Endothelial cell of umbilical vein (primary cell): ENCODE measurements at regions not wholly inside any gene's neighbourhood (a gene's known extent, or its start where the extent isn't known, plus 50 kb on each side); places are given as distances from the start of the nearest gene placed in this dataset.

Source experiments
- BruUV-seq: library from RNA; stranded (reverse); fragments of 400-500 nt; replicated peaks from 2 replicates; lab custom pipeline; 2021; lab: Mats Ljungman, UMichigan
- CTCF ChIA-PET: fragments of 300-600, 350-600 bp; sonication (Branson Sonifier 250); formaldehyde crosslinking; loops from one replicate; lab custom pipeline; 2021; ENCODE audit warnings: antibody characterized with exemption, inconsistent platforms; lab: Charles Lee
- POLR2A ChIA-PET: fragments of 300-600, 350-600 bp; sonication (Branson Sonifier 250); formaldehyde crosslinking; loops from one replicate; lab custom pipeline; 2021; ENCODE audit warnings: antibody characterized with exemption, inconsistent platforms; lab: Charles Lee
- DNase-seq: peaks from one replicate; pipeline ENCODE4 v3.0.0-alpha.2; 2011; ENCODE audit warnings: low read depth, low spot score
- FAIRE-seq: peaks from 2 replicates; lab custom pipeline; 2011; peaks lifted over from hg19 to GRCh38; lab: Jason Lieb, UNC
- H2AFZ ChIP-seq: 2 replicates; pipeline ENCODE4 v1.6.0; 2012; ENCODE audit warnings: low read depth, low read length, control low read depth, inconsistent platforms
- H3K27ac ChIP-seq: 2 replicates; pipeline ENCODE4 v1.5.1; 2011; ENCODE audit warnings: low read depth, mild to moderate bottlenecking, control low read depth, low read length, moderate library complexity; ENCODE audit not compliant: insufficient read depth
- H3K27me3 ChIP-seq, 2 experiments: 2 replicates each; pipeline versions ENCODE4 v1.6.0 to v1.6.1; 2011; ENCODE audit warnings: low read length in 2 of 2, mixed read lengths in 1 of 2; ENCODE audit not compliant: control insufficient read depth in 2 of 2, insufficient read depth in 2 of 2
- H3K36me3 ChIP-seq, 2 experiments: 2 replicates in 1 of 2; 3 replicates in 1 of 2; pipeline ENCODE4 v1.5.1; 2011; ENCODE audit warnings: low read length in 2 of 2, mild to moderate bottlenecking in 1 of 2, moderate library complexity in 1 of 2; ENCODE audit not compliant: control insufficient read depth in 2 of 2, insufficient read depth in 2 of 2; ENCODE audit errors: extremely low read depth in 1 of 2
- H3K4me1 ChIP-seq: 3 replicates; pipeline ENCODE4 v1.5.1; 2011; ENCODE audit warnings: mild to moderate bottlenecking, low read length; ENCODE audit not compliant: control insufficient read depth, insufficient read depth; ENCODE audit errors: extremely low read depth
- H3K4me2 ChIP-seq: 2 replicates; pipeline ENCODE4 v1.6.1; 2011; ENCODE audit warnings: low read length, control low read depth, mixed read lengths; ENCODE audit not compliant: insufficient read depth
- H3K4me3 ChIP-seq, 3 experiments: fragments of 200-600 bp in 1 of 3; sonication (generic), shearing (Covaris generic) in 1 of 3; replicated peaks in 1 of 3; 2 replicates each; pipeline ENCODE4 v1.5.1; 2011 to 2016; ENCODE audit warnings: control low read depth in 3 of 3, low read length in 3 of 3, mild to moderate bottlenecking in 2 of 3, inconsistent platforms in 1 of 3, low read depth in 1 of 3, moderate library complexity in 1 of 3; ENCODE audit not compliant: insufficient read depth in 1 of 3
- H3K79me2 ChIP-seq: 2 replicates; pipeline ENCODE4 v1.6.0; 2012; ENCODE audit warnings: low read length, inconsistent platforms; ENCODE audit not compliant: control insufficient read depth, insufficient read depth
- H3K9ac ChIP-seq: replicated peaks from 2 replicates; pipeline ENCODE3; 2011; ENCODE audit warnings: low read length, control low read depth; ENCODE audit not compliant: insufficient read depth; ENCODE audit errors: extremely low read depth
- H3K9me1 ChIP-seq: replicated peaks from 3 replicates; pipeline ENCODE4 v1.6.0; 2011; ENCODE audit warnings: mild to moderate bottlenecking, low read length; ENCODE audit not compliant: control insufficient read depth, insufficient read depth; ENCODE audit errors: extremely low read depth
- H3K9me3 ChIP-seq: replicated peaks from 2 replicates; pipeline ENCODE4 v1.5.1; 2012; ENCODE audit warnings: low read length, inconsistent platforms; ENCODE audit not compliant: control insufficient read depth, insufficient read depth
- H4K20me1 ChIP-seq: replicated peaks from 2 replicates; pipeline ENCODE3; 2011; ENCODE audit warnings: mild to moderate bottlenecking, low read length; ENCODE audit not compliant: control insufficient read depth, insufficient read depth; ENCODE audit errors: extremely low read depth
- EZH2 ChIP-seq: IDR thresholded peaks from 2 replicates; pipeline ENCODE4 v1.6.1; 2012; ENCODE audit warnings: borderline replicate concordance, low read depth, mild to moderate bottlenecking, moderate library complexity, low read length, inconsistent platforms; ENCODE audit not compliant: severe bottlenecking
- FOS ChIP-seq: IDR thresholded peaks from 2 replicates; pipeline ENCODE4 v1.6.1; 2011; ENCODE audit warnings: mild to moderate bottlenecking, low read length, moderate library complexity, borderline replicate concordance; ENCODE audit not compliant: insufficient read depth
- GATA2 ChIP-seq: IDR thresholded peaks from 2 replicates; pipeline ENCODE4 v1.7.0; 2011; ENCODE audit warnings: low read depth, mild to moderate bottlenecking, moderate library complexity, mixed read lengths, low read length; ENCODE audit not compliant: insufficient read length, insufficient read depth
- JUN ChIP-seq: IDR thresholded peaks from 2 replicates; pipeline ENCODE4 v1.6.1; 2011; ENCODE audit warnings: borderline replicate concordance, low read depth; ENCODE audit not compliant: insufficient read length, insufficient read depth
- MYC ChIP-seq: IDR thresholded peaks from one replicate; pipeline ENCODE4 v1.6.1; 2011; ENCODE audit warnings: mild to moderate bottlenecking, low read depth, low read length
- POLR2A ChIP-seq: IDR thresholded peaks from 2 replicates; pipeline ENCODE4 v1.6.1; 2012; ENCODE audit warnings: low read depth, mild to moderate bottlenecking, control low read depth, low read length
- POLR2AphosphoS5 ChIP-seq: IDR thresholded peaks from 2 replicates; pipeline ENCODE4 v1.6.1; 2012; ENCODE audit warnings: low read depth, mild to moderate bottlenecking, control low read depth, low read length, moderate library complexity; ENCODE audit not compliant: insufficient read depth
- dilution Hi-C: fragments of 300-500 bp; cut with MboI; formaldehyde crosslinking; loops from one replicate; pipeline ENCODE4 v1.15.0; 2019; ENCODE audit warnings: low sequenced_read_pairs; ENCODE audit not compliant: extremely low pct_ligation_motif_present
- intact Hi-C: fragments of 100-400 bp; cut with micrococcal nuclease; formaldehyde crosslinking; loops from one replicate; pipeline ENCODE4 v1.10.0; 2022
- TF ChIP-seq, protein P1 (sequence below), 2 donors: IDR thresholded peaks; 1 replicate in 1 of 2; 2 replicates in 1 of 2; pipeline ENCODE4 v1.5.1; 2011; ENCODE audit warnings: low read length in 2 of 2, mild to moderate bottlenecking in 2 of 2, moderate library complexity in 2 of 2, control low read depth in 1 of 2, inconsistent platforms in 1 of 2, low read depth in 1 of 2; ENCODE audit not compliant: insufficient read depth in 1 of 2; ENCODE audit errors: extremely low read depth in 1 of 2
- TF ChIP-seq, protein P2 (sequence below): IDR thresholded peaks from 2 replicates; pipeline ENCODE4 v1.6.1; 2011; ENCODE audit not compliant: insufficient read depth, insufficient read length

DNA sequence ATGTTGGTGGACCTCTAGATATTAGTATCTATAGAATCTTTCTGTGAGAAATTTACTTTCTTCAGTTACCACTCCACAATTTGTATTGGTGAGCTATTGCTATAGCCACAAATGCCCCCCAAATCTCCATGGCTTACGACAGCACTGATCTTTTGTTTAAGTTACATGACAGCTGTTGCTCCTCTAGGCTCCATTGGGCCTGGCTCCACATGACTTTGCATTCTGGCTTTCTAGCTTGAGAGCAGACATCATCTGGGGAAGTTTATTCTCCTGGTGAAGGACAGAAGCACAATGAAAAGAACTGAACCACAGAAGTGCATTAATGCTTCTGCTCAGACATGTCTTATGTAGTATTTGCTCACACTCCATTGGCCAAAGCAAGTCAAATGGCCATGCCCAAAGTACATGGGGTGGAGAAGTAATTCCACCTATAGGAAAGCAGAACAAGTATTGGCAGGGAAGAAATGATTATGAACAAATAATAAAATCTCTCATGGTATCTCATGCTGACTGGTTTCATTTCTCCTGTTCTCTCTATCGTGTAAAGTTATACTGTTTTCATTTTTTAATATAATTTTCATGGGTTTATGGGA, 126.6 kb upstream of the FAM9C start:
- Histone ChIP-seq H4K20me1 (no peaks in the 10 kb centered on the region), H3K9me1 (no peaks in the 10 kb centered on the region), H3K4me1 (peaks cover 18% of the 10 kb centered on the region), H2AFZ (no peak overlapping the region), H3K9ac (no peak overlapping the region), H3K79me2 (no peaks in the 10 kb centered on the region), H3K4me2 (no peak overlapping the region), H3K9me3 (no peaks in the 10 kb centered on the region), H3K36me3 (no peaks in the 10 kb centered on the region), H3K27me3 (no peaks in the 10 kb centered on the region), H3K4me3 (no peak overlapping the region), H3K27ac (no peak overlapping the region)
- dilution Hi-C loops (no loop called here), intact Hi-C loops (no loop called here)
- CTCF ChIA-PET: no interaction called here
- POLR2A ChIA-PET: no interaction called here
- TF ChIP-seq EZH2 (no peak), MYC (no peak), GATA2 (no peak), JUN (no peak), POLR2A (no peak), POLR2AphosphoS5 (no peak), FOS (no peak)
- TF ChIP-seq, protein P1, sequence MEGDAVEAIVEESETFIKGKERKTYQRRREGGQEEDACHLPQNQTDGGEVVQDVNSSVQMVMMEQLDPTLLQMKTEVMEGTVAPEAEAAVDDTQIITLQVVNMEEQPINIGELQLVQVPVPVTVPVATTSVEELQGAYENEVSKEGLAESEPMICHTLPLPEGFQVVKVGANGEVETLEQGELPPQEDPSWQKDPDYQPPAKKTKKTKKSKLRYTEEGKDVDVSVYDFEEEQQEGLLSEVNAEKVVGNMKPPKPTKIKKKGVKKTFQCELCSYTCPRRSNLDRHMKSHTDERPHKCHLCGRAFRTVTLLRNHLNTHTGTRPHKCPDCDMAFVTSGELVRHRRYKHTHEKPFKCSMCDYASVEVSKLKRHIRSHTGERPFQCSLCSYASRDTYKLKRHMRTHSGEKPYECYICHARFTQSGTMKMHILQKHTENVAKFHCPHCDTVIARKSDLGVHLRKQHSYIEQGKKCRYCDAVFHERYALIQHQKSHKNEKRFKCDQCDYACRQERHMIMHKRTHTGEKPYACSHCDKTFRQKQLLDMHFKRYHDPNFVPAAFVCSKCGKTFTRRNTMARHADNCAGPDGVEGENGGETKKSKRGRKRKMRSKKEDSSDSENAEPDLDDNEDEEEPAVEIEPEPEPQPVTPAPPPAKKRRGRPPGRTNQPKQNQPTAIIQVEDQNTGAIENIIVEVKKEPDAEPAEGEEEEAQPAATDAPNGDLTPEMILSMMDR (IDR thresholded peaks at IDR 0.05; ENCODE audit: extremely low read depth in 1 of 2, insufficient read depth in 1 of 2, low read depth in 1 of 2, low read length in 2 of 2): no peak
- TF ChIP-seq, protein P2, sequence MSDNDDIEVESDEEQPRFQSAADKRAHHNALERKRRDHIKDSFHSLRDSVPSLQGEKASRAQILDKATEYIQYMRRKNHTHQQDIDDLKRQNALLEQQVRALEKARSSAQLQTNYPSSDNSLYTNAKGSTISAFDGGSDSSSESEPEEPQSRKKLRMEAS: no peak
- FAIRE-seq (no peak), DNase-seq (no peak)
- no TSS peak for BruUV-seq
